ENCODE measurements at regions not wholly inside any gene's neighbourhood (a gene's known extent, or its start where the extent isn't known, plus 50 kb on each side); places are given as distances from the start of the nearest gene placed in this dataset.

DNA sequence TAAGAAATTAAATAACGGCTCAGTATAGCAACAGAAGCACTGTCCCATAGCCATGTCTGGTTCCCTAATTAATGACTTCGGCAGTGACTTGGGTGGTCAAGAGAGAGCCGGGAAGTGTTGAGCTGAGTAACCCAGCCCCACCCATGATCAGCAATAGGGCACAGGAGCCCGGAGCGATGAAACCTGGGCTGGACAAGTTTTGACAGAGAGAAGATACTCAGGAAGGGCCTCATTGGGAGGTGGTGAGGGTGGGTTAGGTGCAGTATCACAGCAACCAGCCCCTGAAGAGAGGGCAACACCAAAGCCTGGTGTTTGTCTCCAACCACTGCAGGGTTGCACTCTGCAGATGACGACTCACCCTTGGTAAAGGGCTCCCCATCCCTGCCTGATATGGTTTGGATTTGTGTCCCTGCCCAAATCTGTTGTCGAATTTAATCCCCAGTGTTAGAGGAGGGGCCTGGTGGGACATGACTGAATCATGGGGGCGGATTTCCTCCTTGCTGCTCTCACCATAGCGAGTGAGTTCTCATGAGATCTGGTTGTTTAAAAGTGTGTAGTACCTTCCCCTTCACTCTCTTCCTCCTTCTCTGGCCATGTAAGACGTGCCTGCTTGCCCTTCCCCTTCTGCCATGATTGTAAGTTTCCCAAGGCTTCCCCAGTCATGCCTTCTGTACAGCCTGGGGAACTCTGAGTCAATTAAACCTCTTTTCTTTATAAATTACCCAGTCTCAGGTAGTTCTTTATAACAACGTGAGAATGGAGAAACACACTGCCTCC is 124.9 kb upstream of the MED13L start:
- no peak for DNase-seq (ENCODE audit: low read depth)

DNA sequence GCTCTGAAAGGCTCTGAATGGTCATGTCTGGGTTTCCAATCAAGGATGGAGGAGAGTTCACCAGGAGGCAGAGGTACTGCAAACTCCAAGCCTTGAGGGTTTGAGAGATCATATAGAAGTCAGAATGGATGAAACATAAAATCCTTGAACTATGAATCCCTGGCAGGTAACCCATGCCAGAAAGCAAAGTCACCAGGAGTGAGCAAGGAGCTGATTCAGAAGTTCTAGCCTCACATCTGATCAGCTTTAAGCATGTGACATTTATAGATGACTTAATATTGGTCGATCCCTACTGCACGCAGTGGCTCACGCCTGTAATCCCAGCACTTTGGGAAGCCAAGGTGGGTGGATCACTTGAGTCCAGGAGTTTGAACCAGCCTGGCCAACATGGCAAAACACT is 126.1 kb upstream of the MED13L start:
- no peak for DNase-seq (ENCODE audit: low read depth)

DNA sequence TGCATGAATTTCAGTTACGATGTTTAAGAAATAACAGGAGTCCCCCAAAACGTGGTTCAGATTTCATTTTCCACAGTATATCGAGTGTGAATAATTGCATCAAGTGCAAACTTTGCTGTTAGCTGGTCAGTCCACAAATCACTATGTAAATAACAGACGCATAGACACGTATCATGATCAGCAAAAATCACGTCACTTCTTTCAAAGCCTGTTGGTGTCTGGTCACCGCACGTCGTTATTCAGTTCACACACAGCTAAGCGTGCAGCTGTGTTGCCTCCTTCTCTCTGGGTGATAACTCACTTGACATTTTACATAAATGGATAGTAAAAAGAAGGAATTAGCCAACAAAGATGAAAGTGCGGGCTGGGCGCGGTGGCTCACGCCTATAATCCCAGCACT is 126.8 kb upstream of the MED13L start:
- DNase-seq (ENCODE audit: low read depth), result no peak

GRCh38 chr12:116404913-116405611 is 127.6 kb upstream of the MED13L start:
- DNase-seq (ENCODE audit: low read depth), result no peak

GRCh38 chr12:116406529-116406928 is 129.0 kb upstream of the MED13L start:
- DNase-seq (ENCODE audit: low read depth), result peak; percentile 72

- DNase-seq (ENCODE audit: low read depth), result no peak
These were observed 131.2 kb upstream of the MED13L start for GRCh38 chr12:116408489-116409250.

DNA sequence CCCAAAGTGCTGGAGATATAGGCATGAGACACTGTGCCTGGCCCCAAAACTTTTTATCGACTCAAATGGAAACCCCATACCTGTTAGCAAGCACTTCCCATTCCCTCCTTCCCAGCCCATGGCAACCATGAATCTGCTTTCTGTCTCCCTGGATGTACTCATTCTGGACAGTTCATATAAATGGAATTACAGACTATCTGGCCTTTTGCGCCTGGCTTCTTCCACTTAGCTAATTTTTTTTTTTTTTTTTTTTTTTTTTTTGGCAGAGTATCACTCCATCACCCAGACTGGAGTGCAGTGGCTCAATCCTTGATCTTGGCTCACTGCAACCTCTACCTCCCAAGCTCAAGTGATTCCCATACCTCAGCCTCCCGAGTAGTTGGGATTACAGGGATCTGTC is 134.5 kb upstream of the MED13L start:
- no peak for DNase-seq (ENCODE audit: low read depth)

DNA sequence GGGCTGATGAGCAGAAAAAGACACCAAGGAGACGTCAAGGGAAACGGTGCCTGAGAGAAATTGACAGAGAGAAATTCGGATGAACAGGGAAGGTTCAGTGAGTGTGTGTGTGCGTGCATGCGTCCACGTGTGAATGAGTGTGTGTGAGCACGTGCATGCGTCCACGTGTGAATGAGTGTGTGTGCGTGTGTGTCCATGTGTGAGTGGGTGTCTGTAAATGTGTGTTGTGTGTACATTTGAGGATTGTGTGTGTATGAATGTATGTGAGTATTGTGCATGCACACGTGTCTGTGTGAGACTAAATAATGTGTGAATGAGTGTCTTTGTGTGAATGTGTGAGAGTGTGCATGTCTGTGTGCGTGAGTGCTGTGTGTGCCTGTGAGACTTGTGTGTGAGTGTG is 137.4 kb upstream of the MED13L start:
- no peak for DNase-seq (ENCODE audit: low read depth)

DNA sequence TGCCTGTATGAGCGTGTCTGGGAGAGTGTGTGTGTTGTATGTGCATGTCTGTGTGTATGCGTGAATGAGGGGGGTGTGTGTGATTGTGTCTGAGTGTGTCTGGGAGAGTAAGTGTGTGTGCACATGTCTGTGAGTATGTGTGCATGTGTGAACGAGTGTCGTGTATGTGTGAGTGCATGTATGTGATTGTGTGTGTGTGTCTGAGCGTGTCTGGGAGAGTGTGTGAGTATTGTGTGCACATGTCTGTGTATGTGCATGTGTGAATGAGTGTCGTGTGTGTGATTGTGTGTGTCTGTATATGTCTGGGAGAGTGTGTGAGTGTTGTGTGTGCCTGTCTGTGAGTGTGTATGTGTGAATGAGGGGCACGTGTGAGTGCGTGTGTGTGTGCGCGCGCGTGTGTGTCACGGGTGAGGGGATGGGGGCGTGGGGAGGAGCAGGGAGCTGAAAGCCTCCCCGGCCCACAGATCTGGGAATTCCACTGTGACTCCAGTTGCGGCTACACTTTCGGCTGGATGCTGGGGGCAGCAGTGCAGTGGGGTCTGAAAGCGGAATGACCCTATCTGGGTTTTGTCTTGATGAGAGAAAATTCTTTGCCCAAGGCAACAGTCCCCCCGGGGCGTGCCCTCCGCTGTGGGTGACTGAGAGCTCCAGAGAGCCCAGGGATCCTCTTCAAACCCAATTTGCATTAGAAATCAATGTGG is 138.1 kb upstream of the MED13L start:
- DNase-seq (ENCODE audit: low read depth), result no peak

GRCh38 chr12:116416166-116416565 is 138.7 kb upstream of the MED13L start:
- no peak for DNase-seq (ENCODE audit: low read depth)

DNA sequence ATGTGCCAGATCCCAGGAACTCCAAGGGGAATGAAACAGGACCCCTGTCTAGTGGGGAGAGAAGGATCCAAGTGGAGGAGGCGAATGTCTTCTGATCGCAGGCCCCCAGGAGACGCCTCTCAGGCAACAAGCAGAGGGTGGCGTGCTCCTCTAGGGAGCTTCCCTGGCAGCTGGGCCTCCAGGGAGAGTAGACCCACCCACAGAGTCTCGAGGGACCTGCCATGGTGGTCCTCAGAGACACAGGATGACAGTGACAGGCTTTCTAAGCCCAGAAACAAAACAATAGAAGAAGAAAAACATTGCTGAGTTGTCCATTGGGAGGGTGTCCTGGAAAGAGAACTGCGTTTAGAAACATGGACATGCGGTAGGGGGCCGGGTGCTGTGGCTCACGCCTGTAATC is 140.6 kb upstream of the MAP1LC3B2 start:
- no peak for DNase-seq (ENCODE audit: low read depth)

DNA sequence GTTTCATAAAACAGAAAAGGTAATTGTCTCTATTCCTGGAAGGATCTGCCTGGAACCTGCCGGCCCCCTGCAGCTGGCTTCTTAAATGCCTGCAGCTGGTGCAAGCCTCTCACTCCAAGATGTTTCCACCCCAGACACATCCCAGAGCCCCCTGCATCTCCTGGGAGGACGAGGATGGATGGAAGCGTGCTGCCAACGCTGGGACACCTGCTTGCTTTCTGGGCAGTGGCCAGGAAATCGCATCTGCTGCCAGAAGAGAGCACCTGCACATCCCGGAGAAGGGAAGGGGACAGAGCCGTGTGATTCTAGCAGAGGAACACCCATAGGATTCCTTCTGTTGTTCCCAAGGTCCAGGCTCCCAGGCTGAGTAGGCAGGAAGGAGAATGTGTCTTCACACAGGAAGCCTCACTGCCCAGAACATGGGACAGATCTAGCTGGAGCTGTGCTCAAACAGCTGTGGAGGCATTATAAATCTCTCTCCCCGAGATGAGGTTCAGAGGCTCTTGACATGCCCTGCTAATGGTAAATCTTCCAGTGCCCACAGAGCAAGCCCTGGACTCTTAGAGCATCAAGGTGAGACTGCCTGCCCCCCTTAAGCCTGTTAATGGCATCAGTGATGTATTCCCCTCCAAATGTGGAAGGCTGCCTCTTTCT is 138.8 kb upstream of the MAP1LC3B2 start:
- DNase-seq (ENCODE audit: low read depth), result no peak

GRCh38 chr12:116421785-116422538 is 137.2 kb upstream of the MAP1LC3B2 start:
- DNase-seq (ENCODE audit: low read depth), result no peak

- no peak for DNase-seq (ENCODE audit: low read depth)
These were observed 136.1 kb upstream of the MAP1LC3B2 start for GRCh38 chr12:116423094-116423493.

- no peak for DNase-seq (ENCODE audit: low read depth)
These were observed 133.7 kb upstream of the MAP1LC3B2 start for GRCh38 chr12:116425256-116426193.

- DNase-seq (ENCODE audit: low read depth), result peak; percentile 98
These were observed 132.6 kb upstream of the MAP1LC3B2 start for GRCh38 chr12:116426391-116427136.

DNA sequence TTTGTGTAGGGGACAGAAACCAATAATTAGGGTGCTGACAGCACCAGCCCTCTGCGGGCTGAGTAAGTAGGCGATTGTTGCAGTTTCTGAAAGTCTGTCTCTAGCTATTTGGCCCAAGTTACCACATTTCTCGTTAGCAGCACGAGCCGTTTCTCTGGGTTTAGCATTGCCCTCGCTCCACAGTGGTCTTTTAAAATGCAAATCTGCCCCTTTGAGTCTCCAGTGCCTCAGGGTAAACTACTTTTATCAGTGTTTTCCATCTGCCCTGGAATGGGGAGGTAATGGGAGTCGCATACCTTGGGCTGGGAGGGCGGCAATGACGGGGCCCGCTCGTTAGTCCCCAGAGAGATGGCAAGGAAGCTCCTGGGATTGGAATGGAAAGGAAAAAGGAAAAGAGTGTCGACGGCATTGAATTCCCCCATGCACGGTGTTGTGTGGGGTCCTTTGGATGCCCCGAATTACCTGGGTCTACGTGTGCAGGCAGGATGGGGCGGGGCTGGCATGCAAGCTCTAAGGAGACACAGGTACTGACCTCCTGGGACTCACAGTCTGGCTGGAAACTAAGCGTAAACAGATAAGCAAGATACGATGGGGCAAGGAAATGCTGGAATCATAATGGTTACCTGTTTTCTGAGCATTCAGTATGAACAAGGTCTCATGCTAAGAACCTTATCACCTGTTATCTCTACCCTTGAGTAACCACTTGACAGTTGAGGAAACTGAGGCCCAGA is 131.8 kb upstream of the MAP1LC3B2 start:
- peak; percentile 76 for DNase-seq (ENCODE audit: low read depth)

GRCh38 chr12:116429826-116430360 is 129.3 kb upstream of the MAP1LC3B2 start:
- no peak for DNase-seq (ENCODE audit: low read depth)

Measured in Daoy (cell line).